ENCODE measurements at regions not wholly inside any gene's neighbourhood (a gene's known extent, or its start where the extent isn't known, plus 50 kb on each side); places are given as distances from the start of the nearest gene placed in this dataset.

- TF ChIP-seq CTCF (IDR thresholded peaks at IDR 0.05) (no peak), POLR2AphosphoS5 (IDR thresholded peaks at IDR 0.05) (no peak), POLR2A (IDR thresholded peaks at IDR 0.05) (no peak)
Observed at GRCh38 chr3:16675805-16676204, 70.6 kb upstream of the DAZL start.
